ENCODE measurements at regions not wholly inside any gene's neighbourhood (a gene's known extent, or its start where the extent isn't known, plus 50 kb on each side); places are given as distances from the start of the nearest gene placed in this dataset.

GRCh38 chrX:65926095-65927019 is 113.5 kb downstream of the VSIG4 start:
- no peaks in the 10 kb centered on the region for H3K9me2 ChIP-seq (ENCODE audit: insufficient read depth)
- H3K79me2 ChIP-seq (ENCODE audit: insufficient read depth) = no peaks in the 10 kb centered on the region
- H3F3A ChIP-seq (ENCODE audit: insufficient read depth) = no peaks in the 10 kb centered on the region
- H3K9me3 ChIP-seq (ENCODE audit: low read depth) = no peaks in the 10 kb centered on the region
- no peaks in the 10 kb centered on the region for H3K4me1 ChIP-seq (ENCODE audit: insufficient read depth)
- H3K9ac ChIP-seq = no peak overlapping the region
- in situ Hi-C loops (cut with MboI) = no loop called here
- H2AFZ ChIP-seq = no peak overlapping the region
- no peak overlapping the region for H3K4me2 ChIP-seq (ENCODE audit: unreplicated experiment)
- TF ChIP-seq EZH2phosphoT487 (IDR thresholded peaks at IDR 0.05; ENCODE audit: insufficient read depth, low read depth) (no peak), EZH2 (IDR thresholded peaks at IDR 0.05; ENCODE audit: insufficient read depth, poor library complexity, severe bottlenecking) (no peak)
- WGBS, 2 experiments (ENCODE audit: low coverage in 1 of 2, low lambda C conversion rate in 2 of 2, missing lambda C conversion rate in 2 of 2) = 14 to 28% methylated on average over 4 to 5 of the region's 5 CpGs
- no peak overlapping the region for H3K27ac ChIP-seq
- H3K4me3 ChIP-seq = no peak overlapping the region
- no peak for DNase-seq
- H3K27me3 ChIP-seq (replicated peaks; ENCODE audit: insufficient read depth) = no peaks in the 10 kb centered on the region
- H4K20me1 ChIP-seq (ENCODE audit: insufficient read depth) = no peaks in the 10 kb centered on the region
- H3K36me3 ChIP-seq (ENCODE audit: low read depth) = no peaks in the 10 kb centered on the region

GRCh38 chrX:65925592-65925991 is 114.3 kb downstream of the VSIG4 start:
- H3K9ac ChIP-seq = no peak overlapping the region
- H3K4me3 ChIP-seq = no peak overlapping the region
- H3K9me2 ChIP-seq (ENCODE audit: insufficient read depth) = no peaks in the 10 kb centered on the region
- H3K27me3 ChIP-seq (replicated peaks; ENCODE audit: insufficient read depth) = no peaks in the 10 kb centered on the region
- no peaks in the 10 kb centered on the region for H3K4me1 ChIP-seq (ENCODE audit: insufficient read depth)
- H3F3A ChIP-seq (ENCODE audit: insufficient read depth) = no peaks in the 10 kb centered on the region
- no peak for TF ChIP-seq EZH2 (IDR thresholded peaks at IDR 0.05; ENCODE audit: insufficient read depth, poor library complexity, severe bottlenecking)
- no peak for TF ChIP-seq EZH2phosphoT487 (IDR thresholded peaks at IDR 0.05; ENCODE audit: insufficient read depth, low read depth)
- no peaks in the 10 kb centered on the region for H3K36me3 ChIP-seq (ENCODE audit: low read depth)
- H3K27ac ChIP-seq = no peak overlapping the region
- WGBS, 2 experiments (ENCODE audit: low coverage in 1 of 2, low lambda C conversion rate in 2 of 2, missing lambda C conversion rate in 2 of 2) = 21 to 36% methylated on average over 3 of the region's 3 CpGs
- no peaks in the 10 kb centered on the region for H4K20me1 ChIP-seq (ENCODE audit: insufficient read depth)
- DNase-seq = no peak
- no peaks in the 10 kb centered on the region for H3K9me3 ChIP-seq (ENCODE audit: low read depth)
- H3K79me2 ChIP-seq (ENCODE audit: insufficient read depth) = no peaks in the 10 kb centered on the region
- no peak overlapping the region for H2AFZ ChIP-seq
- in situ Hi-C loops (cut with MboI) = no loop called here
- no peak overlapping the region for H3K4me2 ChIP-seq (ENCODE audit: unreplicated experiment)

- Histone ChIP-seq H3F3A (ENCODE audit: insufficient read depth) (no peaks in the 10 kb centered on the region), H3K9ac (no peak overlapping the region), H3K27ac (no peak overlapping the region), H3K79me2 (ENCODE audit: insufficient read depth) (no peaks in the 10 kb centered on the region), H3K4me2 (ENCODE audit: unreplicated experiment) (no peak overlapping the region), H3K9me2 (ENCODE audit: insufficient read depth) (no peaks in the 10 kb centered on the region), H3K27me3 (replicated peaks; ENCODE audit: insufficient read depth) (no peaks in the 10 kb centered on the region), H4K20me1 (ENCODE audit: insufficient read depth) (no peaks in the 10 kb centered on the region), H3K4me1 (ENCODE audit: insufficient read depth) (no peaks in the 10 kb centered on the region), H3K9me3 (ENCODE audit: low read depth) (no peaks in the 10 kb centered on the region), H3K36me3 (ENCODE audit: low read depth) (no peaks in the 10 kb centered on the region), H3K4me3 (no peak overlapping the region), H2AFZ (no peak overlapping the region)
- in situ Hi-C loops (cut with MboI) = no loop called here
- whole genome bisulfite sequencing, 2 experiments (ENCODE audit: low coverage in 1 of 2, low lambda C conversion rate in 2 of 2, missing lambda C conversion rate in 2 of 2) = 25 to 33% methylated on average over 3 of the region's 3 CpGs
- DNase-seq = no peak
- TF ChIP-seq EZH2phosphoT487 (IDR thresholded peaks at IDR 0.05; ENCODE audit: insufficient read depth, low read depth) = no peak
- TF ChIP-seq EZH2 (IDR thresholded peaks at IDR 0.05; ENCODE audit: insufficient read depth, poor library complexity, severe bottlenecking) = no peak
Observed at GRCh38 chrX:65925005-65925404, 114.9 kb downstream of the VSIG4 start.

- in situ Hi-C loops (cut with MboI) = no loop called here
- H2AFZ ChIP-seq = no peak overlapping the region
Observed at GRCh38 chrX:65921363-65921762, 118.5 kb downstream of the VSIG4 start.

More at GRCh38 chrX:65921363-65921762, 118.5 kb downstream of the VSIG4 start:
- no peak overlapping the region for H3K4me3 ChIP-seq
- H3K4me2 ChIP-seq (ENCODE audit: unreplicated experiment) = no peak overlapping the region
- no peaks in the 10 kb centered on the region for H3K27me3 ChIP-seq (replicated peaks; ENCODE audit: insufficient read depth)
- H3K36me3 ChIP-seq (ENCODE audit: low read depth) = no peaks in the 10 kb centered on the region
- 20 to 38% methylated on average over 2 of the region's 2 CpGs for WGBS, 2 experiments (ENCODE audit: low coverage in 1 of 2, low lambda C conversion rate in 2 of 2, missing lambda C conversion rate in 2 of 2)
- no peak overlapping the region for H3K9ac ChIP-seq
- no peaks in the 10 kb centered on the region for H3K4me1 ChIP-seq (ENCODE audit: insufficient read depth)
- H4K20me1 ChIP-seq (ENCODE audit: insufficient read depth) = no peaks in the 10 kb centered on the region
- H3K27ac ChIP-seq = no peak overlapping the region
- no peaks in the 10 kb centered on the region for H3K9me3 ChIP-seq (ENCODE audit: low read depth)
- H3F3A ChIP-seq (ENCODE audit: insufficient read depth) = no peaks in the 10 kb centered on the region
- no peaks in the 10 kb centered on the region for H3K9me2 ChIP-seq (ENCODE audit: insufficient read depth)
- TF ChIP-seq EZH2phosphoT487 (IDR thresholded peaks at IDR 0.05; ENCODE audit: insufficient read depth, low read depth) (no peak), EZH2 (IDR thresholded peaks at IDR 0.05; ENCODE audit: insufficient read depth, poor library complexity, severe bottlenecking) (no peak)
- no peak for DNase-seq
- H3K79me2 ChIP-seq (ENCODE audit: insufficient read depth) = no peaks in the 10 kb centered on the region
